ENCODE measurements at regions not wholly inside any gene's neighbourhood (a gene's known extent, or its start where the extent isn't known, plus 50 kb on each side); places are given as distances from the start of the nearest gene placed in this dataset.

DNA sequence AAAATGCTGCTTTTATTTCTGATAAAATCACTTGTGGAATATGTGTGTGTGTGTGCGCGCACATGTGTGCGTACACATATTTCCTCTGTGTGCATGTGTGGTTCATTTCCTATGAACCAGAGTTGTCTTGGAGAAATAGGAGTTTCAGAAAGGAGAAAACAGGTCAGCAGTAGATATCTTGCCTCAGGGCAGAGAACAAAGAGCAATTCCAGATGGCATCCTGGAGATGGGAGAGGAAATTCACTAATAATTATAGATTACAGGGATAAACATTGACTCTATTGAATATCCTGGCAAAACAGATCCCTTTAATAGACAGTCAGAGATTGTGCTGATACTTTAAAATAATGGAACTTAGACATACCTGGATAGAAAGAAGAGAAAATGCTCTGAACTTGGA is 298.0 kb downstream of the TRIB2 start:
- Histone ChIP-seq H3K9me1 (ENCODE audit: control insufficient read depth, insufficient read depth, low read length) (no peaks in the 10 kb centered on the region), H3K4me2 (ENCODE audit: insufficient read depth, low read length) (no peak overlapping the region), H3K9ac (ENCODE audit: insufficient read depth in 1 of 2, low read depth in 2 of 2, low read length in 2 of 2) (no peak overlapping the region), H3K27me3 (ENCODE audit: control insufficient read depth in 2 of 2, insufficient read depth in 2 of 2, low read length in 2 of 2) (0 out of 5 replicates have a peak, but pooled peaks cover 0 to 3% of the 10 kb centered on the region in 2 experiments), H2AFZ (ENCODE audit: low read depth, low read length) (no peak overlapping the region), H4K20me1 (replicated peaks; ENCODE audit: control insufficient read depth, insufficient read depth, low read length) (no peaks in the 10 kb centered on the region), H3K27ac (ENCODE audit: extremely low read depth, low read depth, low read length) (no peak overlapping the region), H3K9me3 (replicated peaks; ENCODE audit: control insufficient read depth, insufficient read depth, low read depth, low read length) (no peaks in the 10 kb centered on the region), H3K4me1 (replicated peaks in 1 of 2; ENCODE audit: control insufficient read depth in 2 of 2, insufficient read depth in 2 of 2, low read length in 2 of 2) (peaks cover 0 to 14% of the 10 kb centered on the region in 2 experiments; a peak in 3 of 5 replicates), H3K36me3 (ENCODE audit: control insufficient read depth, insufficient read depth, low read length) (no peaks in the 10 kb centered on the region), H3K4me3 (no peak overlapping the region), H3K79me2 (ENCODE audit: control insufficient read depth, insufficient read depth, low read length) (no peaks in the 10 kb centered on the region)
- POLR2A ChIA-PET = no interaction called here
- no TSS peak for BruUV-seq (replicated peaks)
- CTCF ChIA-PET (ENCODE audit: low intra/inter-chr PET ratio) = no interaction called here
- FAIRE-seq (no peak), DNase-seq (ENCODE audit: extremely low read depth in 1 of 4, low spot score in 3 of 4) (no peak), ATAC-seq (no peak)
- in situ Hi-C loops (cut with MboI) (loop anchor here (5.0 to 25.0 kb wide), 2 partner anchors 277 to 1187 kb away; no protein-coding TSS in a partner anchor), intact Hi-C loops (cut with micrococcal nuclease) (no loop called here)
- WGBS (ENCODE audit: insufficient coverage, low coverage, missing lambda C conversion rate) = 97% methylated on average over 3 of the region's 3 CpGs
- TF ChIP-seq NR1H2 (CRISPR knock-in tag; IDR thresholded peaks at IDR 0.05) (no peak), MAFF (IDR thresholded peaks at IDR 0.05; ENCODE audit: low read length) (no peak), ZNF830 (CRISPR knock-in tag; IDR thresholded peaks at IDR 0.05) (no peak), ZNF146 (CRISPR knock-in tag; IDR thresholded peaks at IDR 0.05; ENCODE audit: unreplicated experiment) (no peak), NEUROD1 (IDR thresholded peaks at IDR 0.05; ENCODE audit: borderline replicate concordance, low read depth, low read length, partially characterized antibody) (no peak)
- TF ChIP-seq, protein P1, sequence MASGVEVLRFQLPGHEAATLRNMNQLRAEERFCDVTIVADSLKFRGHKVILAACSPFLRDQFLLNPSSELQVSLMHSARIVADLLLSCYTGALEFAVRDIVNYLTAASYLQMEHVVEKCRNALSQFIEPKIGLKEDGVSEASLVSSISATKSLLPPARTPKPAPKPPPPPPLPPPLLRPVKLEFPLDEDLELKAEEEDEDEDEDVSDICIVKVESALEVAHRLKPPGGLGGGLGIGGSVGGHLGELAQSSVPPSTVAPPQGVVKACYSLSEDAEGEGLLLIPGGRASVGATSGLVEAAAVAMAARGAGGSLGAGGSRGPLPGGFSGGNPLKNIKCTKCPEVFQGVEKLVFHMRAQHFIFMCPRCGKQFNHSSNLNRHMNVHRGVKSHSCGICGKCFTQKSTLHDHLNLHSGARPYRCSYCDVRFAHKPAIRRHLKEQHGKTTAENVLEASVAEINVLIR (CRISPR knock-in tag; IDR thresholded peaks at IDR 0.05) = no peak
